Fibroblast of lung (primary cell): ENCODE measurements at regions not wholly inside any gene's neighbourhood (a gene's known extent, or its start where the extent isn't known, plus 50 kb on each side); places are given as distances from the start of the nearest gene placed in this dataset.
"Not testable (repeated sequence)": the region's sequence is repeated elsewhere in the genome, so short reads cannot be mapped to it uniquely, and the experiment has no call there.

Source experiments
- DNase-seq, 2 donors: peaks; one replicate each; pipeline versions ENCODE4 v3.0.0 to v3.0.0-alpha.2; 2010; ENCODE audit warnings: low read depth in 2 of 2
- H2AFZ ChIP-seq: 2 replicates; pipeline ENCODE4 v1.5.1; 2012; ENCODE audit warnings: low read length, control low read depth, inconsistent platforms
- H3K27ac ChIP-seq: 2 replicates; pipeline ENCODE4 v1.5.1; 2011; ENCODE audit warnings: low read length, control low read depth; ENCODE audit not compliant: insufficient read depth
- H3K27me3 ChIP-seq: 2 replicates; pipeline ENCODE4 v1.5.1; 2011; ENCODE audit warnings: mild to moderate bottlenecking, low read length; ENCODE audit not compliant: control insufficient read depth, insufficient read depth
- H3K36me3 ChIP-seq: 2 replicates; pipeline ENCODE4 v1.5.1; 2011; ENCODE audit warnings: low read length; ENCODE audit not compliant: control insufficient read depth, insufficient read depth
- H3K4me1 ChIP-seq: 2 replicates; pipeline ENCODE4 v1.5.1; 2011; ENCODE audit warnings: low read length; ENCODE audit not compliant: control insufficient read depth, insufficient read depth; ENCODE audit errors: extremely low read depth
- H3K4me2 ChIP-seq: 2 replicates; pipeline ENCODE4 v1.5.1; 2011; ENCODE audit warnings: low read length, control low read depth; ENCODE audit not compliant: insufficient read depth; ENCODE audit errors: extremely low read depth
- H3K4me3 ChIP-seq, 4 experiments: fragments of 200-600 bp in 1 of 4; sonication (generic) in 1 of 4; replicated peaks in 1 of 4; 2 replicates each; pipeline ENCODE4 v1.5.1; 2011 to 2016; ENCODE audit warnings: low read length in 4 of 4, low read depth in 3 of 4, mild to moderate bottlenecking in 3 of 4, control low read depth in 2 of 4, inconsistent platforms in 1 of 4, mixed read lengths in 1 of 4; ENCODE audit not compliant: insufficient read depth in 1 of 4; ENCODE audit errors: control extremely low read depth in 1 of 4
- H3K79me2 ChIP-seq: 2 replicates; pipeline ENCODE4 v1.5.1; 2012; ENCODE audit warnings: mild to moderate bottlenecking, low read length, inconsistent platforms; ENCODE audit not compliant: control insufficient read depth, insufficient read depth
- H3K9ac ChIP-seq: 2 replicates; pipeline ENCODE4 v1.5.1; 2011; ENCODE audit warnings: mild to moderate bottlenecking, low read length, control low read depth; ENCODE audit not compliant: insufficient read depth
- H3K9me3 ChIP-seq: 2 replicates; pipeline ENCODE4 v1.5.1; 2012; ENCODE audit warnings: low read depth, low read length; ENCODE audit not compliant: control insufficient read depth, insufficient read depth
- H4K20me1 ChIP-seq: 2 replicates; pipeline ENCODE4 v1.5.1; 2011; ENCODE audit warnings: low read length; ENCODE audit not compliant: control insufficient read depth, insufficient read depth; ENCODE audit errors: extremely low read depth
- CTCF ChIP-seq, 2 donors: IDR thresholded peaks in 1 of 2; conservative IDR thresholded peaks in 1 of 2; 1 replicate in 1 of 2; 2 replicates in 1 of 2; pipeline ENCODE4 v1.5.1; 2011 to 2012; ENCODE audit warnings: low read length in 2 of 2, control low read depth in 1 of 2, inconsistent platforms in 1 of 2, low read depth in 1 of 2, mild to moderate bottlenecking in 1 of 2
- EZH2 ChIP-seq: IDR thresholded peaks from 2 replicates; pipeline ENCODE4 v1.5.1; 2012; ENCODE audit warnings: low read length, control low read depth, mild to moderate bottlenecking; ENCODE audit errors: missing control alignments

GRCh38 chr6:97347111-97347510 is 64.1 kb upstream of the MMS22L start:
- H3K27ac ChIP-seq: no peak overlapping the region
- no peaks in the 10 kb centered on the region for H4K20me1 ChIP-seq
- H3K4me2 ChIP-seq: no peak overlapping the region
- TF ChIP-seq EZH2 (no peak), CTCF (conservative IDR thresholded peaks at IDR 0.05 in 1 of 2, IDR thresholded peaks at IDR 0.05 in 1 of 2; ENCODE audit: low read depth in 1 of 2, low read length in 2 of 2) (no peak)
- no peak overlapping the region for H3K4me3 ChIP-seq
- no peaks in the 10 kb centered on the region for H3K9me3 ChIP-seq
- DNase-seq: no peak
- no peaks in the 10 kb centered on the region for H3K27me3 ChIP-seq
- H3K79me2 ChIP-seq: no peaks in the 10 kb centered on the region
- H3K36me3 ChIP-seq: no peaks in the 10 kb centered on the region
- no peak overlapping the region for H2AFZ ChIP-seq
- H3K9ac ChIP-seq: no peak overlapping the region
- no peaks in the 10 kb centered on the region for H3K4me1 ChIP-seq

GRCh38 chr6:97361286-97361685 is 78.3 kb upstream of the MMS22L start:
- no peak overlapping the region for H3K4me3 ChIP-seq
- no peak for DNase-seq
- H3K9ac ChIP-seq: no peak overlapping the region
- TF ChIP-seq EZH2 (no peak), CTCF (conservative IDR thresholded peaks at IDR 0.05 in 1 of 2, IDR thresholded peaks at IDR 0.05 in 1 of 2; ENCODE audit: low read depth in 1 of 2, low read length in 2 of 2) (no peak)
- H3K27me3 ChIP-seq: no peaks in the 10 kb centered on the region
- no peaks in the 10 kb centered on the region for H3K4me1 ChIP-seq
- no peak overlapping the region for H3K4me2 ChIP-seq
- no peaks in the 10 kb centered on the region for H3K79me2 ChIP-seq
- H4K20me1 ChIP-seq: no peaks in the 10 kb centered on the region
- no peak overlapping the region for H2AFZ ChIP-seq
- H3K36me3 ChIP-seq: no peaks in the 10 kb centered on the region
- H3K27ac ChIP-seq: no peak overlapping the region
- H3K9me3 ChIP-seq: no peaks in the 10 kb centered on the region

- no peak overlapping the region for H3K9ac ChIP-seq
- no peaks in the 10 kb centered on the region for H4K20me1 ChIP-seq
- no peaks in the 10 kb centered on the region for H3K79me2 ChIP-seq
- TF ChIP-seq EZH2 (no peak), CTCF (conservative IDR thresholded peaks at IDR 0.05 in 1 of 2, IDR thresholded peaks at IDR 0.05 in 1 of 2; ENCODE audit: low read depth in 1 of 2, low read length in 2 of 2) (no peak)
- H3K27me3 ChIP-seq: no peaks in the 10 kb centered on the region
- no peak overlapping the region for H2AFZ ChIP-seq
- DNase-seq: no peak
- no peaks in the 10 kb centered on the region for H3K36me3 ChIP-seq
- H3K9me3 ChIP-seq: no peaks in the 10 kb centered on the region
- H3K4me1 ChIP-seq: no peaks in the 10 kb centered on the region
- H3K4me2 ChIP-seq: no peak overlapping the region
- H3K4me3 ChIP-seq: no peak overlapping the region
- no peak overlapping the region for H3K27ac ChIP-seq
Measured at GRCh38 chr6:97364327-97364726, 81.3 kb upstream of the MMS22L start.

- H3K27me3 ChIP-seq, H3K9me3 ChIP-seq, H3K4me1 ChIP-seq, H4K20me1 ChIP-seq, H3K27ac ChIP-seq, H2AFZ ChIP-seq, H3K9ac ChIP-seq, H3K4me3 ChIP-seq, H3K36me3 ChIP-seq, H3K4me2 ChIP-seq, DNase-seq, H3K79me2 ChIP-seq: not testable (repeated sequence)
Measured at GRCh38 chr6:97382071-97382470, 99.1 kb upstream of the MMS22L start.
